ENCODE measurements at regions not wholly inside any gene's neighbourhood (a gene's known extent, or its start where the extent isn't known, plus 50 kb on each side); places are given as distances from the start of the nearest gene placed in this dataset.

DNA sequence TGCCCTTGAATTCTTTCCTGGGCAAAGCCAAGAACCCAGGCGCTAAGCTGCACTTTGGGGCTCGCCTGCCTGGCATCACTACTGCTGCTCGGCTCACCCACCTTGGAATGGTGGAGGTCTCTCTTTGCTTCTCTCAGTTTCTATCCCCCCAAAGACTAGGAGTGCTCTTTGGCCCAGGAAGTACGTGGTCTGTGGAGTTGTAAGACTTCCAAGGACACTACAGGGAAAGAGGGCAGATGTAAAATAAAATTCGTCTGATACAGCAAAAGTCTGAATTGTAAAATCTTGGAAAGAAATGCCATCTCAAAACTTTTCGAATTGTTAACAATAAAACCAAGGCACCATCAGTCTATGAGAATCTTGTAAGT is 52.5 kb upstream of the MAP1LC3B2 start:
- TF ChIP-seq POLR2A (IDR thresholded peaks at IDR 0.05; ENCODE audit: low read depth, low read length) (no peak), SMC3 (IDR thresholded peaks at IDR 0.05; ENCODE audit: low read depth, low read length) (no peak), MAZ (IDR thresholded peaks at IDR 0.05; ENCODE audit: borderline replicate concordance, low read depth, low read length) (no peak), RFX5 (IDR thresholded peaks at IDR 0.05; ENCODE audit: low read depth, low read length) (no peak), CEBPB (IDR thresholded peaks at IDR 0.05; ENCODE audit: low read depth, low read length) (no peak)
- TF ChIP-seq, protein P1, sequence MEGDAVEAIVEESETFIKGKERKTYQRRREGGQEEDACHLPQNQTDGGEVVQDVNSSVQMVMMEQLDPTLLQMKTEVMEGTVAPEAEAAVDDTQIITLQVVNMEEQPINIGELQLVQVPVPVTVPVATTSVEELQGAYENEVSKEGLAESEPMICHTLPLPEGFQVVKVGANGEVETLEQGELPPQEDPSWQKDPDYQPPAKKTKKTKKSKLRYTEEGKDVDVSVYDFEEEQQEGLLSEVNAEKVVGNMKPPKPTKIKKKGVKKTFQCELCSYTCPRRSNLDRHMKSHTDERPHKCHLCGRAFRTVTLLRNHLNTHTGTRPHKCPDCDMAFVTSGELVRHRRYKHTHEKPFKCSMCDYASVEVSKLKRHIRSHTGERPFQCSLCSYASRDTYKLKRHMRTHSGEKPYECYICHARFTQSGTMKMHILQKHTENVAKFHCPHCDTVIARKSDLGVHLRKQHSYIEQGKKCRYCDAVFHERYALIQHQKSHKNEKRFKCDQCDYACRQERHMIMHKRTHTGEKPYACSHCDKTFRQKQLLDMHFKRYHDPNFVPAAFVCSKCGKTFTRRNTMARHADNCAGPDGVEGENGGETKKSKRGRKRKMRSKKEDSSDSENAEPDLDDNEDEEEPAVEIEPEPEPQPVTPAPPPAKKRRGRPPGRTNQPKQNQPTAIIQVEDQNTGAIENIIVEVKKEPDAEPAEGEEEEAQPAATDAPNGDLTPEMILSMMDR (conservative IDR thresholded peaks at IDR 0.05; ENCODE audit: low read depth, low read length) = no peak

Data from IMR-90 (cell line).